H9 (cell line): ENCODE measurements at regions not wholly inside any gene's neighbourhood (a gene's known extent, or its start where the extent isn't known, plus 50 kb on each side); places are given as distances from the start of the nearest gene placed in this dataset.

Experiments
- DNase-seq: peaks from one replicate; pipeline ENCODE4 v3.0.0-alpha.2; 2017
- H2AFZ ChIP-seq: one replicate; pipeline ENCODE4 v1.6.1; 2013; ENCODE audit warnings: mild to moderate bottlenecking, low read length, control low read depth, moderate library complexity
- H2AK5ac ChIP-seq: 2 replicates; pipeline ENCODE4 v1.6.1; 2013; ENCODE audit warnings: low read length, control low read depth, mixed read lengths; ENCODE audit not compliant: insufficient read length
- H2BK120ac ChIP-seq: one replicate; pipeline ENCODE4 v1.6.1; 2013; ENCODE audit warnings: low read depth, mild to moderate bottlenecking, low read length, control low read depth, inconsistent platforms; ENCODE audit not compliant: poor library complexity, severe bottlenecking
- H2BK12ac ChIP-seq: 2 replicates; pipeline ENCODE4 v1.6.1; 2013; ENCODE audit warnings: low read length, control low read depth, mixed read lengths, low read depth; ENCODE audit not compliant: insufficient read length
- H2BK15ac ChIP-seq: 2 replicates; pipeline ENCODE4 v1.6.1; 2013; ENCODE audit warnings: low read depth, low read length, control low read depth
- H2BK20ac ChIP-seq: one replicate; pipeline ENCODE4 v1.6.1; 2013; ENCODE audit warnings: low read depth, mild to moderate bottlenecking, low read length, control low read depth, inconsistent platforms; ENCODE audit not compliant: poor library complexity, severe bottlenecking
- H2BK5ac ChIP-seq: 2 replicates; pipeline ENCODE4 v1.6.1; 2013; ENCODE audit warnings: low read length, control low read depth, mixed read lengths; ENCODE audit not compliant: insufficient read length
- H3K14ac ChIP-seq: 2 replicates; pipeline ENCODE4 v1.6.1; 2013; ENCODE audit warnings: low read length, control low read depth; ENCODE audit not compliant: insufficient read depth
- H3K18ac ChIP-seq: 2 replicates; pipeline ENCODE4 v1.6.1; 2013; ENCODE audit warnings: low read depth, mild to moderate bottlenecking, mixed read lengths, low read length, control low read depth; ENCODE audit not compliant: insufficient read length
- H3K23ac ChIP-seq: 2 replicates; pipeline ENCODE4 v1.6.1; 2013; ENCODE audit warnings: low read length, control low read depth, mixed read lengths, low read depth; ENCODE audit not compliant: insufficient read length
- H3K23me2 ChIP-seq: 2 replicates; pipeline ENCODE4 v1.6.1; 2013; ENCODE audit warnings: low read depth, mild to moderate bottlenecking, mixed read lengths, low read length, control low read depth; ENCODE audit not compliant: insufficient read length, poor library complexity, severe bottlenecking
- H3K27ac ChIP-seq: 2 replicates; pipeline ENCODE4 v1.5.1; 2013; ENCODE audit warnings: low read length, control low read depth, mixed read lengths, low read depth; ENCODE audit not compliant: insufficient read length
- H3K27me3 ChIP-seq: 2 replicates; pipeline ENCODE4 v1.6.1; 2013; ENCODE audit warnings: low read length, control low read depth, inconsistent platforms; ENCODE audit not compliant: insufficient read depth
- H3K4ac ChIP-seq: 2 replicates; pipeline ENCODE4 v1.6.1; 2013; ENCODE audit warnings: low read depth, mild to moderate bottlenecking, control low read depth, inconsistent platforms, low read length, moderate library complexity
- H3K4me1 ChIP-seq: 2 replicates; pipeline ENCODE4 v1.6.1; 2013; ENCODE audit warnings: low read length, control low read depth, inconsistent platforms; ENCODE audit not compliant: insufficient read depth
- H3K4me2 ChIP-seq: 2 replicates; pipeline ENCODE4 v1.6.1; 2013; ENCODE audit warnings: low read length, control low read depth, mixed read lengths; ENCODE audit not compliant: insufficient read length, insufficient read depth
- H3K56ac ChIP-seq: 2 replicates; pipeline ENCODE4 v1.6.1; 2013; ENCODE audit warnings: low read depth, mild to moderate bottlenecking, mixed read lengths, low read length, control low read depth; ENCODE audit not compliant: insufficient read length
- H3K79me1 ChIP-seq: 2 replicates; pipeline ENCODE4 v1.6.1; 2013; ENCODE audit warnings: low read depth, mild to moderate bottlenecking, moderate library complexity, low read length, control low read depth, inconsistent platforms; ENCODE audit not compliant: insufficient read depth, poor library complexity, severe bottlenecking
- H3K79me2 ChIP-seq: 2 replicates; pipeline ENCODE4 v1.6.1; 2013; ENCODE audit warnings: low read length, control low read depth, inconsistent platforms; ENCODE audit not compliant: insufficient read depth
- H3K9ac ChIP-seq: 2 replicates; pipeline ENCODE4 v1.6.1; 2013; ENCODE audit warnings: low read length, control low read depth, mixed read lengths; ENCODE audit not compliant: insufficient read length; ENCODE audit errors: extremely low read depth
- H3K9me3 ChIP-seq: one replicate; pipeline ENCODE4 v1.6.1; 2013; ENCODE audit warnings: low read depth, low read length, inconsistent platforms; ENCODE audit not compliant: control insufficient read depth
- H3T11ph ChIP-seq: one replicate; pipeline ENCODE4 v1.6.1; 2013; ENCODE audit warnings: mild to moderate bottlenecking, low read length, control low read depth, inconsistent platforms
- H4K20me1 ChIP-seq: one replicate; pipeline ENCODE4 v1.6.1; 2013; ENCODE audit not compliant: control insufficient read depth, insufficient read length, insufficient read depth
- H4K5ac ChIP-seq: 2 replicates; pipeline ENCODE4 v1.6.1; 2013; ENCODE audit warnings: low read depth, mild to moderate bottlenecking, mixed read lengths, low read length, control low read depth; ENCODE audit not compliant: insufficient read length
- H4K8ac ChIP-seq: replicated peaks from 2 replicates; pipeline ENCODE4 v1.6.1; 2013; ENCODE audit warnings: low read length, control low read depth, mixed read lengths, low read depth; ENCODE audit not compliant: insufficient read length
- H4K91ac ChIP-seq: 2 replicates; pipeline ENCODE4 v1.6.1; 2013; ENCODE audit warnings: low read depth, mild to moderate bottlenecking, moderate library complexity, mixed read lengths, low read length, control low read depth; ENCODE audit not compliant: insufficient read length
- H3K27ac Mint-ChIP-seq, 3 experiments: 2 replicates in 2 of 3; 3 replicates in 1 of 3; pipeline ENCODE4 v1.8.0; 2020 to 2021; ENCODE audit warnings: mixed read lengths in 3 of 3, mild to moderate bottlenecking in 1 of 3, moderate library complexity in 1 of 3
- H3K27me3 Mint-ChIP-seq: 2 replicates; pipeline ENCODE4 v1.8.0; 2021; ENCODE audit warnings: low read depth, mild to moderate bottlenecking, moderate library complexity, mixed read lengths
- H3K36me3 Mint-ChIP-seq, 3 experiments: 2 replicates in 2 of 3; 3 replicates in 1 of 3; pipeline ENCODE4 v1.8.0; 2020 to 2021; ENCODE audit warnings: low read depth in 3 of 3, mixed read lengths in 3 of 3; ENCODE audit not compliant: insufficient read depth in 1 of 3
- H3K4me1 Mint-ChIP-seq, 2 experiments: 2 replicates each; pipeline ENCODE4 v1.8.0; 2020; ENCODE audit warnings: mixed read lengths in 2 of 2
- H3K4me3 Mint-ChIP-seq, 2 experiments: 2 replicates in 1 of 2; 3 replicates in 1 of 2; pipeline ENCODE4 v1.8.0; 2020 to 2021; ENCODE audit warnings: mild to moderate bottlenecking in 2 of 2, mixed read lengths in 2 of 2, moderate library complexity in 1 of 2
- H3K9me3 Mint-ChIP-seq, 2 experiments: 2 replicates in 1 of 2; 3 replicates in 1 of 2; pipeline ENCODE4 v1.8.0; 2020; ENCODE audit warnings: mild to moderate bottlenecking in 2 of 2, mixed read lengths in 2 of 2, moderate library complexity in 1 of 2
- WGBS: extraction: QIAGEN DNeasy Blood & Tissue Kit; methylation state at CpG from one replicate; pipeline ENCODE4 v1.1.7; 2013; ENCODE audit warnings: missing lambda C conversion rate, low lambda C conversion rate, mixed read lengths; ENCODE audit not compliant: insufficient read length; ENCODE audit errors: extremely low coverage; 5-methylcytosine and 5-hydroxymethylcytosine counted together
- TF ChIP-seq, protein P1 (sequence below): fragments of 200-600 bp; sonication (generic); conservative IDR thresholded peaks from 3 replicates; pipeline ENCODE4 v1.8.0; 2021; ENCODE audit warnings: antibody characterized with exemption, mild to moderate bottlenecking

DNA sequence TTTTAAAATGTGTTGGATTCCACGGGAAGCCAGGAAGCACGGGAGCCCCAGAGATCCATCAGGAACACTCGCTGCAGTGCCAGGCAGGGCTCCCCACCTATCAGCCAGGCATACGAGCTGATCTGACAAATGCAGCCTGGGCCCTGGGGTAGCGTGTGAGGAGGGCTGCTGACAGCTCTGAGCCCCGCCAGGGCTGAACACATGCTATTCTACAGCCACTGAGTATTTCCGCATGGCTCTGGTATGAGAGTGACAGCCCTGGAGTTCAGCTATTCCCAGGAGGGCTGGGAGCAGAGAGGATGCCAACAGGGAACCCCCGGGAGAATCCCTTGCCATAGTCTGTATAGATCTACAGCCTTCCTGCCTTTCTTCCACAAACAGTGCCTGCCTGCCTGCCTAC lies 237.3 kb upstream of the ZMIZ1 start:
- H3K9me3 ChIP-seq: no peaks in the 10 kb centered on the region
- H3K23me2 ChIP-seq: no peaks in the 10 kb centered on the region
- peaks cover 10 to 16% of the 10 kb centered on the region in 2 experiments for H3K9me3 Mint-ChIP-seq
- TF ChIP-seq, protein P1, sequence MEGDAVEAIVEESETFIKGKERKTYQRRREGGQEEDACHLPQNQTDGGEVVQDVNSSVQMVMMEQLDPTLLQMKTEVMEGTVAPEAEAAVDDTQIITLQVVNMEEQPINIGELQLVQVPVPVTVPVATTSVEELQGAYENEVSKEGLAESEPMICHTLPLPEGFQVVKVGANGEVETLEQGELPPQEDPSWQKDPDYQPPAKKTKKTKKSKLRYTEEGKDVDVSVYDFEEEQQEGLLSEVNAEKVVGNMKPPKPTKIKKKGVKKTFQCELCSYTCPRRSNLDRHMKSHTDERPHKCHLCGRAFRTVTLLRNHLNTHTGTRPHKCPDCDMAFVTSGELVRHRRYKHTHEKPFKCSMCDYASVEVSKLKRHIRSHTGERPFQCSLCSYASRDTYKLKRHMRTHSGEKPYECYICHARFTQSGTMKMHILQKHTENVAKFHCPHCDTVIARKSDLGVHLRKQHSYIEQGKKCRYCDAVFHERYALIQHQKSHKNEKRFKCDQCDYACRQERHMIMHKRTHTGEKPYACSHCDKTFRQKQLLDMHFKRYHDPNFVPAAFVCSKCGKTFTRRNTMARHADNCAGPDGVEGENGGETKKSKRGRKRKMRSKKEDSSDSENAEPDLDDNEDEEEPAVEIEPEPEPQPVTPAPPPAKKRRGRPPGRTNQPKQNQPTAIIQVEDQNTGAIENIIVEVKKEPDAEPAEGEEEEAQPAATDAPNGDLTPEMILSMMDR: no peak
- no peaks in the 10 kb centered on the region for H3K27me3 ChIP-seq
- no peak overlapping the region for H3K9ac ChIP-seq
- no peak overlapping the region for H3K18ac ChIP-seq
- H2AK5ac ChIP-seq: no peak overlapping the region
- H3K14ac ChIP-seq: no peak overlapping the region
- H3K36me3 Mint-ChIP-seq: peaks cover 2 to 5% (median 4%) of the 10 kb centered on the region in 3 experiments; a peak in 6 of 7 replicates
- no peaks in the 10 kb centered on the region for H3K79me1 ChIP-seq
- no peak overlapping the region for H3K56ac ChIP-seq
- H3K79me2 ChIP-seq: no peaks in the 10 kb centered on the region
- no peak overlapping the region for H4K8ac ChIP-seq
- no peak overlapping the region for H2BK20ac ChIP-seq
- H2BK12ac ChIP-seq: no peak overlapping the region
- H3K23ac ChIP-seq: no peak overlapping the region
- WGBS: no CpG with 5 or more reads among the region's 8 CpGs
- no peak overlapping the region for H3T11ph ChIP-seq
- H3K27me3 Mint-ChIP-seq: peaks cover 44% of the 10 kb centered on the region
- H3K4ac ChIP-seq: no peak overlapping the region
- H3K4me3 Mint-ChIP-seq: no peak overlapping the region
- no peak overlapping the region for H3K27ac ChIP-seq
- H4K91ac ChIP-seq: no peak overlapping the region
- no peak overlapping the region for H4K5ac ChIP-seq
- no peak overlapping the region for H3K27ac Mint-ChIP-seq
- no peak overlapping the region for H2BK5ac ChIP-seq
- H3K4me1 ChIP-seq: no peaks in the 10 kb centered on the region
- no peak overlapping the region for H2AFZ ChIP-seq
- no peak for DNase-seq
- H4K20me1 ChIP-seq: no peaks in the 10 kb centered on the region
- no peak overlapping the region for H2BK120ac ChIP-seq
- no peak overlapping the region for H2BK15ac ChIP-seq
- H3K4me2 ChIP-seq: no peak overlapping the region
- H3K4me1 Mint-ChIP-seq: peaks cover 8 to 10% of the 10 kb centered on the region in 2 experiments
